ENCODE measurements at regions not wholly inside any gene's neighbourhood (a gene's known extent, or its start where the extent isn't known, plus 50 kb on each side); places are given as distances from the start of the nearest gene placed in this dataset.

DNA sequence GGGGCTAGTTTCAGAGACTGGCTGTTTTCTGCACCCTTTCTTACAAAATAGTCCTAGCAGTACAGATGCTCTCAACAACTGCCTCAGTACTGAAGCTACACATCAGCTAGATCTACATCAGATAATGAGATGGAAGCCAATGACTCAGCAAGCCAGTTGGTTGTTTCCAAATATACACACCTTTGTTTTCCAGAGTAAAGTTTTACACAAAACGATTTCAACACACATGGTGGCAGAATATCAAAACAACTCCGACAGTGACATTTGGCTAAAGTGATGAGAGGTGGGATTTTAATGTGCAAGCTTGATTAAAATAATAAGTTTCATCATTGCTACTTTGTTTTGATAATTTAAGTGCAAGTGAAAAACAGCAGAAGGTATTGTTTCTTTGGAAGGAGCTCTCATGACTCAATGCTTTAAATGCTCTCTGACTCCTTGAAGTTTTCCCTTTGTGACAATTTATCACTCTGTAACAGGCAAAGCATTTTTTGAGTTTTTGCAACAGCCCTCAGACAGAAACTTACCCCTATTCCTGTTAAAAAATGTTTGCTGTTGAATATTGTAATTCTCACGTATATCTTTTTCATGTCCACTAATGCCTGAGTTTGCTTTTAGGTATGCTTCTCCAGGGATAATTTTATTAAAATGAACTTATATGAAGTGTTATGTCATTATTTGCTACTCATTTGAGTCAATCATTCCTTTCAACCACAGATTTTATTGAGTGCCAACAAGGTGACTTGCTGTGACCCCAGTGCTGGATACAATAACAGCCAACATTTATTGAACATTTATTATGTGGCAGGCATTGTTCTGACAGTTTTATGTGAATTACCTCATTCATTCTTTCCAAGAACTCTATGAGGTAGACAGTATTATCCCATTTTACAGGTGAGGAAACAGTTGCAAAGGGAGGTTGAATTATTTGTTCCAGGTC, 882.0 kb downstream of the TFAP2A start:
- DNase-seq (ENCODE audit: low read depth), result no peak

DNA sequence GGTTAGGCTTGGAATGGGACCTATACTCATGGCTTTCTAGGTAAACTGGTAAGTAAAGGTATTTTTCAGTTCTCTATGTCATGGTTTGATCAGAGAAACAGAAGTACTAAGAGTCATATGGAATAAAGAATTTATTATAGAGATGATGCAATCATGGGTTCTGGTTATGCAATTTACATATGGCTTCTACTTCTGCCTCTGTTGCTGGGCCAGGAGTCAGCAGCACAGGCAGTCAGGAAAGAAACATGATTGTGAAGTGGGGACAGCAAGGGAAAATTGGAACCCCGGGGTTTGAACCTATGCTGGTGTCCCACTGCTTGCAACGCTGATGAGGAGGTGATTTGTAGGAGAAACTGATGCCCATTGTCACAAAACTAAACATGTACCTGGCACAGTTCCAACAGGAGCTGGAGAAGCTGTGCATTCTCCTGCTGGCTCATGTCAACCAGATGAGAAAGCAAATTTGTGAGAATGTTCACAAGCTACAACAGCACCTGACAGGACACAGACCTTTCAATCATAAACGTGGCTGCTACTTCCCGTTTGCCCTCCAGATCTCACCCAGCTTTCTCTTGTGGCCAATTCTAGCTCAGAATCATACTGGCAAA, 887.1 kb downstream of the TFAP2A start:
- no peak for DNase-seq (ENCODE audit: low read depth)

- peak; percentile 91 for DNase-seq (ENCODE audit: low read depth)
Observed at GRCh38 chr6:9523462-9523861, 891.4 kb downstream of the TFAP2A start.

- DNase-seq (ENCODE audit: low read depth), result no peak
Observed at GRCh38 chr6:9522101-9522500, 892.8 kb downstream of the TFAP2A start.

DNA sequence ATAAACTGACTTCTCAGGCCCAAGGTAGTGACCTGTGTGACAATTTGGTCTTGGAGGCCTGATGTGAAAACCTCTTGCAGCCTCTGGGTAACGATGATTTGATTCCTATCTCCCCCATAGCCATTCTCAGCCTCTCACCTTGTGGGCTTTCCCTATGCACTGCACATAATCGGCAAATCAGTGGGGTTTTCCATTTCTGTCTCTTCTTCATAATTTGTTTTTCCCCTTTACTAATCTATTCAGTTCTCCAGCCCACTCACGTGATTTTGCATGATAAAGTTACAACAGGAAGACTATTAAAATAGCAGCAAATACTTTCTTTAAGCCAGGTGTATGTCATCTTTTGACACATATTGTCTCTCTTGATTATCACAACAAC, 893.7 kb downstream of the TFAP2A start:
- peak; percentile 54 for DNase-seq (ENCODE audit: low read depth)

DNA sequence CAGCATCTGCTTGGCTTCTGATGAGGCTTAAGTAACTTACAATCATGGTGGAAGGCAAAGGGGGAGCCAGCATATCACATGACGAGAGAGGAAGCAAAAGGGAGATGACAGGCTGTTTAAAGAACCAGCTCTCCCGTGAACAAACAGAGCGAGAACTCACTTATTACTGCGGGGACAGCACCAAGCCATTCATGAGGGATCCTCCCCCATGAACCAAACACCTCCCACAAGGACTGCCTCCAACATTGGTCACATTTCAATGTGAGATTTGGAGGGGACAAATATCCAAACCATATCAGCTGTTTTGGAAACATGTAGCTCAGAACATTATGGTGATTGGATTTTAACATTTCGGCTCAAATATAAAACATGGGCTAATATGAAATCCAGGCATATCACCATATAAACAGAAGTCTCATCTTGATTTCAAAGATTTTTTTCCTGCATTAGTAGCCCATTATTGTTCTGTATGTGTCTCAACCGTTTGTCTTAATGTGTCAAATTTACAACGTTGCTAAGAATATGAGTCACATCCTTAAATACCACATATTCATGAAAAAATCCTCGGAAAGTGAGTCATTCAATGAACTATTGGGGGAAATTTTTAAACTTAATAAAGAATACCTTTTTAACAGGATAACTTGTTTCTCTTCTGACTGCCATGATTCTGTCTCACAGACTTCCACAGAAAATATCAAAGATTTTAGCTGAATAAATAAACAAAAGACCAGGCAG, 894.3 kb downstream of the TFAP2A start:
- DNase-seq (ENCODE audit: low read depth), result peak; percentile 87

DNA sequence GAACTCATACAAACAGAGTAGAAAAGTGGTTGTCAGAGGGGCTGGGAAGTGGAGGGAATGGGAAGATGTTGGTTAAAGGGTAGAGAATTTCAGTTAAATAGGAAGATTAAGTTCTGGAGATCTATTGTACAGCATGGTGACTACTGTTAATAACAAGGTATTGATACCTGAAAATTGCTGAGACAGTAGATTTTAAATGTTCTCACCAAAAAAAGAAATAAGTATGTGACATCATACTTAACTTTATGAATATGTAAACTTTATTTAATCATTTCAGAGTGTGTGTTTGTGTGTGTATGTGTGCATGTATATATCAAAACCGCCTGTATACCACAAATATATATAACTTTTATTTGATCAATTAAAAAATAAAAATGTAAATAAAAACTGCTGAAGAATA, 896.4 kb downstream of the TFAP2A start:
- no peak for DNase-seq (ENCODE audit: low read depth)

- no peak for DNase-seq (ENCODE audit: low read depth)
Observed at GRCh38 chr6:9517806-9518205, 897.1 kb downstream of the TFAP2A start.

- peak; percentile 93 for DNase-seq (ENCODE audit: low read depth)
Observed at GRCh38 chr6:9515633-9516606, 899.0 kb downstream of the TFAP2A start.

DNA sequence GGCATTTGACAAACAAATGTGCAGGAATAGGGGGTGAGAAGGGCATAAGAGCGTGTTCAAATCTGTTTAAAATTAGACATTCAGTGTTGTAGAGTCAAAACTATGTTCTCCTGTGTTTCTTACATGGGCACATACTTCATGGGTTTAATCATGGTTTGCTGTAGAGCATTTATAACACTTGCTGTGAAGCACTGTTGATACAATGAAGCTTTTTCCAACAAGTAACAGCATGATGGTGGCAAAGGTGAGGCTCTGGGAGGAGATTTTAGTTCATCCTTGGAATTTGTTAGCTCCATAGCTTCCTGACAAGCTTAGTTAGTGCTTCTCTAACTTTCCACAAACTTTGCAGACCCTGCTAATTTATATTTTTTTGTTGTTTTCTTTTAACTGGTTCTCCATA, 900.7 kb downstream of the TFAP2A start:
- DNase-seq (ENCODE audit: low read depth), result no peak

- DNase-seq (ENCODE audit: low read depth), result no peak
Observed at GRCh38 chr6:9511157-9511556, 903.7 kb downstream of the TFAP2A start.

DNA sequence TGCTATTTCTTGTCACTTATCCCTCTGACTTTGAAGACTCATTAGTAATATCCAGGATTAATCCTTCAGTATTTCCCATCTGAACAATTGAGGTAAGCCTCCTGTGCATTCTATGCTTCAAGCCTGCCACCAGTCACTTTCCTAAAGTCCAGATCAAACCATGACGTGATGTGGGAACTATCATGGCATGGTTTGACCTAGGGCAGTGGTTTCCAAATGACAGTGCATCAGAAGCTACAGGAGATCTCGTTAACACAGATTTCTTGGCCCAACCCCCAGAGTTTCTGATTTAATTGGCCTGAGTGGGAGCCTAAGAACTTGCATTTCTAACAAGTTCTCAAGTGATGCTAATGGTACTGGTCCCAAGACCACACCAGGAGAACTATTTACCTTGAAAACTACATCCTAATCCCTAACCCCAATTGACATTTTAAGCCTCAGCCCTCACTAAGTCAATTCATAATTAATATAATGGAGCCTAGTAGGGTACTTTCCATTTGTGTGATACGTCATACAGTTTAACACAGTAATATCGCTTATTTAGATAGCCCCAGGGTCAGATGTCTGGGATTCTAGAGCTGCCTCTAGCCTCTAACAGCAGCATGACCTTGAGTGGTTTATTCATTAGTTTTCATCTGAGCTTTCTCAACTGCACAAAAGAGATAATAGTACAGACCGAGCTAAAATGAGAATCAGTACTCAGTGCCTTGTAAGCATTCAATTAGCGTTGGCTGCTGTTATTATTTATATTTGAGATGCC, 907.6 kb downstream of the TFAP2A start:
- no peak for DNase-seq (ENCODE audit: low read depth)

DNA sequence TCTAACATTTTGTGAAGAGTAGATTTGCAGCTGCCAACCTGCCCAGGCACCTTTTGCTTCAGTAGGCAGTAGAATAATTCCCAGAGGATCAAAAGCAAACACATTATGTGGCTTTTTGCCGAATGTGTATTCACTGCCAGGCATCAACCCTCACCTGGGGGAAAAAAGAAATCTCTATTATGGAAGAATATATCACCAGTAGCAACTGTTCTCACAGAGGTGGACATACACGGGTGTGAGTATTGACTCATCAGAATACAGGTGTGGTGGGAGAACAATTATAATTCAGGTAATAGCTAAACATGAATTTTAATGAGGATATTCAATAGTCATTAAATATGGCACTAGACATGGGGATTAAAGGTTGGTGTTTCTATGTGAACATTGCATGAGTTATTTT, 910.7 kb downstream of the TFAP2A start:
- no peak for DNase-seq (ENCODE audit: low read depth)

DNA sequence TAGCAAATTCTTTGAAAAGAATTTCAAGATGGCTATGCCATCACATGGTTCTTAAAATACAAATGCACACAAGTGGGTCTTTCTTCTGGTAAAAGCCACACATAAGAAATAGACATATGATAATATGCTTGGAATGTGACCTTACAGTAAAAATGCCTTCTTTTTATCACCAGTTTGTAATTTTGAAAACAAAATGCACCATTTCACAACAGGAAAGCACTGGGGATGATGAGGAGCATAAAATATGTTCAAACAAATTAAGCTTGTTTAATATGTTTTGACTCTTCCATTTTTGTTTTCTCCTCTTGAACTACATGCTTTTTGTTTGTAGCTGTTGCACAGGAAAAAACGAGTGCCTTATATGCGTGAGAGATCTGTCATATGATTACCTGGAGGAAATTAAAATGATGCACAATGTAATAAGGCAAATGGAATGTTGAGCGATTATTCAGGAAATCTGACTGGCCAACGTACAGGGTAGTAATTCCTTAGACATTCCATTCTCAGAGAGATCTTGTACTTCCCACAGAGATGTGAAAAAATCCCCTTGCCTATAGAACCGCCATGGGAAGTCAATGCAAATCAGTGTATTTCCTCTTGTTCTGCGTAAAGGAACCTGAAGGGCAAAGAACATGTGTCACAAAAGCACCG, 911.6 kb downstream of the TFAP2A start:
- peak; percentile 91 for DNase-seq (ENCODE audit: low read depth)

DNA sequence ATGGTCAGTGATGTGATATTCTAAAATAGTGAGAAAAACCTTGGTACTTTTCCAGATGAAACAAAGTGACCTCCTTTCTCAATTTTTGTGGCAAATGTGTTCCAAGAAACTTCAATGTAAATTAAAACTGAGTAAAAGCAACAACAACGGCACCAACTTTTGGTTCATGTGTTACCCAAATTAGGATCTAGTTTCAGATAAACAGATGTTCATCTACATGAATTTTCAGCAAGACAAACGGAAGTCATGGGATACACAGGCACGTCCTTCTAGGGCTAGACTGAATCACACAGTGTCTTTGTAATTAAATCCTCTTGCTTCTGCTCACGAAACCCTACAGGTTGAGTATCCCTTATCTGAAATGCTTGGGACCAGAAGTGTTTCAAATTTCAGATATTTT, 915.2 kb downstream of the TFAP2A start:
- DNase-seq (ENCODE audit: low read depth), result no peak

GRCh38 chr6:9496837-9497236, 918.0 kb downstream of the TFAP2A start:
- DNase-seq (ENCODE audit: low read depth), result no peak

DNA sequence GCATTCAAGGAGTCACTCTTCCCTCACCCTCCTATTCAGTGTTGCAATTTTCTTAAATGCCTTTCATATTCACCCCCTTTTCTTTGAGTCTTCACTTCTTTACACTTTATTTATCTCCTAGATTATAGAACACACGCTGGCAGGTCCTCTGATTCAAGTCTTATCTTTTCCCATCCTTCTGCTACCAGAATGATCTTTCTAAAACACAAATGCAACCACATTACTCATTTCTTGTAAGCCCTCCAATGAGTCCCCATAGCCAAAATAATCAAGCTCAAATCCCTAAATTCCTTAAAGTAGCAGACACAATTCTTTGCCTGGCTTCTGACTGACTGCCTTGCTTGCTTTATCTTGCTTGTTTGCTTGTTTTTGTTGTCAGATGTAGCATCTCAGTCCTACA, 920.0 kb downstream of the TFAP2A start:
- no peak for DNase-seq (ENCODE audit: low read depth)

DNA sequence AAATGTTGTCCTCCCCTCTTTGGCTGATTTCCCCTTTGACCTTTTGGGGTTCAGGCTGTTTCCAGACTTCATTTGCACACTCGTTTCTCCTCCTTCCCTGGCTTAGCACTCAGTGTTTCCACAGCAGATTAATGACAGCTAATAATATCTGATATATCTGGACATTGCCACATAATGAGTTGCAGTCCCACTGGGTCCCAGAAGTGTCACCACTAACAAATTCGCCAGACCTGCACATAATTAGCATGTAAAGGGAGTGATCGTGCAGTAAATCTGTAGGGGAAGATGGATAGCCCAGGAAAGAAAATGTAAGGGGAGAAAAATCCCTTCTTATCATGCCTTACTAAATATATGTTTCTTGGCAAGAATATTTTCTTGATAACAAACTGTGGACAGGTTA, 922.1 kb downstream of the TFAP2A start:
- DNase-seq (ENCODE audit: low read depth), result no peak

DNA sequence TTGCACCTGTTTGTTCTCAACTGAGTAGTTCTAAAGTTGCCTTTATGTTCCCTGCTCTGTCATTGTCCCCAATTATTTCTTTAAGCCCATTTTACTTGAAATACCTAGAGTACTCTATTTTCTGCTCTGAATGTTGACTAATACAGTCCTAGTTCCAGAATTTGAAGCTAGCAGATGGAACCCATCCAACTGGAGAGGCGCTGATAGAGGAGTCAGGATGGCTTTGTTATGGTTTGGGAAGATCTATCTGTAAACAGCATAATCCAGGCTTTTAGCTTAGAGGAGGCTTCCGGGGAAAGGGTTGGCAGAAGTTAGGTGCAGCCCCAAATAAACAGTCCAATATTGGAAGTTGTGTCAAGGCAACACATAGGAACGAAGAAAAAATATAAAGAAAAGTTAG, 927.7 kb downstream of the TFAP2A start:
- no peak for DNase-seq (ENCODE audit: low read depth)

- no peak for DNase-seq (ENCODE audit: low read depth)
Observed at GRCh38 chr6:9485992-9486391, 928.9 kb downstream of the TFAP2A start.

Data from Daoy (cell line).